Smooth muscle cell (in vitro differentiated cells): ENCODE measurements at regions not wholly inside any gene's neighbourhood (a gene's known extent, or its start where the extent isn't known, plus 50 kb on each side); places are given as distances from the start of the nearest gene placed in this dataset.
"Not testable (repeated sequence)": the region's sequence is repeated elsewhere in the genome, so short reads cannot be mapped to it uniquely, and the experiment has no call there.

Source experiments
- DNase-seq: peaks from one replicate; lab custom pipeline; 2025; ENCODE audit not compliant: unreplicated experiment; lab: John Stamatoyannopoulos, UW
- H2AFZ ChIP-seq: fragments of 200-600 bp; sonication (generic); 2 replicates; pipeline ENCODE4 v1.6.0; 2016; ENCODE audit warnings: antibody characterized with exemption, low read depth, mild to moderate bottlenecking
- H3F3A ChIP-seq: fragments of 200-600 bp; sonication (generic); 2 replicates; pipeline ENCODE4 v1.6.0; 2017; ENCODE audit warnings: antibody characterized with exemption, low read depth
- H3K27ac ChIP-seq: fragments of 200-600 bp; sonication (generic); 2 replicates; pipeline ENCODE4 v1.5.1; 2016; ENCODE audit warnings: low read depth, mild to moderate bottlenecking
- H3K27me3 ChIP-seq: fragments of 200-600 bp; sonication (generic); 2 replicates; pipeline ENCODE4 v1.6.1; 2016; ENCODE audit warnings: low read depth, mild to moderate bottlenecking
- H3K36me3 ChIP-seq: fragments of 200-600 bp; sonication (generic); 2 replicates; pipeline ENCODE4 v1.5.1; 2016; ENCODE audit warnings: low read depth
- H3K4me1 ChIP-seq: fragments of 200-600 bp; sonication (generic); 2 replicates; pipeline ENCODE4 v1.5.1; 2016; ENCODE audit warnings: low read depth
- H3K4me2 ChIP-seq: fragments of 200-600 bp; sonication (generic); 2 replicates; pipeline ENCODE4 v1.6.0; 2016; ENCODE audit warnings: mild to moderate bottlenecking
- H3K4me3 ChIP-seq: fragments of 200-600 bp; sonication (generic); 2 replicates; pipeline ENCODE4 v1.5.1; 2016; ENCODE audit warnings: mild to moderate bottlenecking
- H3K79me2 ChIP-seq: fragments of 200-600 bp; sonication (generic); 2 replicates; pipeline ENCODE4 v1.6.0; 2016; ENCODE audit warnings: low read depth, mild to moderate bottlenecking
- H3K9ac ChIP-seq: fragments of 200-600 bp; sonication (generic); 2 replicates; pipeline ENCODE4 v1.6.0; 2016; ENCODE audit warnings: low read depth
- H3K9me3 ChIP-seq: fragments of 200-600 bp; sonication (generic); replicated peaks from 2 replicates; pipeline ENCODE4 v1.5.1; 2016; ENCODE audit warnings: low read depth
- H4K20me1 ChIP-seq: fragments of 200-600 bp; sonication (generic); 2 replicates; pipeline ENCODE4 v1.6.0; 2016; ENCODE audit warnings: low read depth
- CTCF ChIP-seq: fragments of 200-600 bp; sonication (generic); IDR thresholded peaks from 2 replicates; pipeline ENCODE4 v1.5.1; 2017; ENCODE audit warnings: borderline replicate concordance, mild to moderate bottlenecking, antibody characterized with exemption; ENCODE audit not compliant: insufficient read depth, poor library complexity, severe bottlenecking
- WGBS: methylation state at CpG from one replicate; pipeline ENCODE4 v1.1.7; 2016; ENCODE audit warnings: low lambda C conversion rate; 5-methylcytosine and 5-hydroxymethylcytosine counted together

GRCh38 chr6:102820098-102820497 is 1426.6 kb downstream of the GRIK2 start:
- Histone ChIP-seq H4K20me1 (no peaks in the 10 kb centered on the region), H3K36me3 (no peaks in the 10 kb centered on the region), H3K9me3 (no peaks in the 10 kb centered on the region), H2AFZ (no peak overlapping the region), H3K27me3 (no peaks in the 10 kb centered on the region), H3K4me2 (no peak overlapping the region), H3K9ac (no peak overlapping the region), H3K4me1 (no peaks in the 10 kb centered on the region), H3K79me2 (no peaks in the 10 kb centered on the region), H3F3A (no peaks in the 10 kb centered on the region), H3K27ac (no peak overlapping the region), H3K4me3 (no peak overlapping the region)
- DNase-seq: no peak
- no peak for TF ChIP-seq CTCF
- 71% methylated on average over 2 of the region's 2 CpGs for WGBS

- H4K20me1 ChIP-seq: no peaks in the 10 kb centered on the region
- H3K9me3 ChIP-seq: no peaks in the 10 kb centered on the region
- 83% methylated on average over 4 of the region's 4 CpGs for WGBS
- TF ChIP-seq CTCF: no peak
- DNase-seq: no peak
- H3K27ac ChIP-seq: no peak overlapping the region
- H3K36me3 ChIP-seq: no peaks in the 10 kb centered on the region
- H3K4me3 ChIP-seq: no peak overlapping the region
- H3K4me1 ChIP-seq: no peaks in the 10 kb centered on the region
- H3K9ac ChIP-seq: no peak overlapping the region
- H3F3A ChIP-seq: no peaks in the 10 kb centered on the region
- H3K79me2 ChIP-seq: no peaks in the 10 kb centered on the region
- H3K27me3 ChIP-seq: no peaks in the 10 kb centered on the region
- H3K4me2 ChIP-seq: no peak overlapping the region
- H2AFZ ChIP-seq: no peak overlapping the region
These were observed 1421.7 kb downstream of the GRIK2 start for GRCh38 chr6:102815207-102815606.

GRCh38 chr6:102813489-102814275 is 1420.2 kb downstream of the GRIK2 start:
- Histone ChIP-seq H3K4me1 (no peaks in the 10 kb centered on the region), H3K79me2 (no peaks in the 10 kb centered on the region), H3K9ac (no peak overlapping the region), H3K4me3 (no peak overlapping the region), H4K20me1 (no peaks in the 10 kb centered on the region), H3K36me3 (no peaks in the 10 kb centered on the region), H3K27me3 (no peaks in the 10 kb centered on the region), H2AFZ (no peak overlapping the region), H3K9me3 (no peaks in the 10 kb centered on the region), H3F3A (no peaks in the 10 kb centered on the region), H3K27ac (no peak overlapping the region), H3K4me2 (no peak overlapping the region)
- no peak for TF ChIP-seq CTCF
- DNase-seq: no peak
- 91% methylated on average over 11 of the region's 11 CpGs for WGBS

GRCh38 chr6:102812242-102812641 is 1418.7 kb downstream of the GRIK2 start:
- H3F3A ChIP-seq: no peaks in the 10 kb centered on the region
- H3K27ac ChIP-seq: no peak overlapping the region
- no peaks in the 10 kb centered on the region for H4K20me1 ChIP-seq
- no peaks in the 10 kb centered on the region for H3K27me3 ChIP-seq
- no peak overlapping the region for H3K9ac ChIP-seq
- no peaks in the 10 kb centered on the region for H3K9me3 ChIP-seq
- H3K4me1 ChIP-seq: no peaks in the 10 kb centered on the region
- TF ChIP-seq CTCF: no peak
- WGBS: 77% methylated on average over 3 of the region's 3 CpGs
- no peak overlapping the region for H3K4me3 ChIP-seq
- H2AFZ ChIP-seq: no peak overlapping the region
- H3K36me3 ChIP-seq: no peaks in the 10 kb centered on the region
- no peak overlapping the region for H3K4me2 ChIP-seq
- no peak for DNase-seq
- H3K79me2 ChIP-seq: no peaks in the 10 kb centered on the region

- H3K79me2 ChIP-seq, DNase-seq, H3K4me1 ChIP-seq: not testable (repeated sequence)
These were observed 1415.5 kb downstream of the GRIK2 start for GRCh38 chr6:102808944-102809505.

More at GRCh38 chr6:102808944-102809505, 1415.5 kb downstream of the GRIK2 start:
- not testable (repeated sequence) for H2AFZ ChIP-seq, H3K27ac ChIP-seq, H3K27me3 ChIP-seq, H3K4me3 ChIP-seq, H3K9me3 ChIP-seq, H3K9ac ChIP-seq, H3F3A ChIP-seq, H3K4me2 ChIP-seq, H3K36me3 ChIP-seq, H4K20me1 ChIP-seq
- 92% methylated on average over 11 of the region's 11 CpGs for WGBS
